ENCODE measurements at regions not wholly inside any gene's neighbourhood (a gene's known extent, or its start where the extent isn't known, plus 50 kb on each side); places are given as distances from the start of the nearest gene placed in this dataset.

DNA sequence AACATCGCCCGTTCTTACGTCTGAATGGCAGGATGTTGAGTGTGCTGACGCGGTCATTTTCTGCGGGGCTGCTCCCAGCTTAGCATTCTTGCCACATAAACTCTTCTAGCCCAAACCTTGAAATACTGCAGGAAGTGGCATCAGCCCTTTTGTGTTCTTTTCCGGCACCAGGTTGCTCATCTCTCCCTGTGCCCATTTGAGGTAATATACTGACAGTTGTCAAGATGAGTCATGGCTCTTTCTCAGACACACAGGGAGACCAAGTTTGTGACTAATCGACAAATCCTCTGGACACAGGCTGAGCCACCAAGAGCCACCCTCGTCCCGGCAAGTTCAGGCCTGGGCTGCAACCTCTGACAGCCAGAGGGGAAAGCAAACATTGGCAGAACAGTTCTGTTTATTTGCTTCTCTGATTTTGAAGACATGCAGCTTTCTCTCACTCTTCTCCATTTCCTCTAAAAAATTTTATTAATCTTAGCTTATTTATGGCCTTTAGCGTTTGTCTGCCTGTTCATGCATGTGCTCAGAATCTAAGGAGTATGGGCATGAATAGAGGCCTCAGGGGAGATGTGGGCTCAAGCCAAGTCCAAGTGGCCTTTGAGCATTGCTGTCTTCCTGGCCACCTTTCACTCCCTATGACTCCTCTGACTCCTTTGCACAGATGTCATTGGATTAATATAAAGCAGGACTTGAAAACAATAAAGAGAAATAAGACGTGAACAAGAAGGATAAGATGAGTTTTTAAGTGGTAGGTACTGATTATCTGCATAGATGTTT, 328.2 kb upstream of the JAG1 start:
- H3K9me3 ChIP-seq: peaks cover 0 to 2% of the 10 kb centered on the region in 2 donors
- DNase-seq (no peak), ATAC-seq (peak; percentile 25)
- no peak overlapping the region for H3K4me3 ChIP-seq
- TF ChIP-seq, protein P1, sequence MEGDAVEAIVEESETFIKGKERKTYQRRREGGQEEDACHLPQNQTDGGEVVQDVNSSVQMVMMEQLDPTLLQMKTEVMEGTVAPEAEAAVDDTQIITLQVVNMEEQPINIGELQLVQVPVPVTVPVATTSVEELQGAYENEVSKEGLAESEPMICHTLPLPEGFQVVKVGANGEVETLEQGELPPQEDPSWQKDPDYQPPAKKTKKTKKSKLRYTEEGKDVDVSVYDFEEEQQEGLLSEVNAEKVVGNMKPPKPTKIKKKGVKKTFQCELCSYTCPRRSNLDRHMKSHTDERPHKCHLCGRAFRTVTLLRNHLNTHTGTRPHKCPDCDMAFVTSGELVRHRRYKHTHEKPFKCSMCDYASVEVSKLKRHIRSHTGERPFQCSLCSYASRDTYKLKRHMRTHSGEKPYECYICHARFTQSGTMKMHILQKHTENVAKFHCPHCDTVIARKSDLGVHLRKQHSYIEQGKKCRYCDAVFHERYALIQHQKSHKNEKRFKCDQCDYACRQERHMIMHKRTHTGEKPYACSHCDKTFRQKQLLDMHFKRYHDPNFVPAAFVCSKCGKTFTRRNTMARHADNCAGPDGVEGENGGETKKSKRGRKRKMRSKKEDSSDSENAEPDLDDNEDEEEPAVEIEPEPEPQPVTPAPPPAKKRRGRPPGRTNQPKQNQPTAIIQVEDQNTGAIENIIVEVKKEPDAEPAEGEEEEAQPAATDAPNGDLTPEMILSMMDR (IDR thresholded peaks at IDR 0.05): no peak
- H3K36me3 ChIP-seq: no peaks in the 10 kb centered on the region
- peak overlapping the region in 1 of 2 donors; percentile 45 for H3K27ac ChIP-seq
- H3K4me1 ChIP-seq: no peaks in the 10 kb centered on the region
- intact Hi-C loops (cut with DNase I): no loop called here
- no peaks in the 10 kb centered on the region for H3K27me3 ChIP-seq

DNA sequence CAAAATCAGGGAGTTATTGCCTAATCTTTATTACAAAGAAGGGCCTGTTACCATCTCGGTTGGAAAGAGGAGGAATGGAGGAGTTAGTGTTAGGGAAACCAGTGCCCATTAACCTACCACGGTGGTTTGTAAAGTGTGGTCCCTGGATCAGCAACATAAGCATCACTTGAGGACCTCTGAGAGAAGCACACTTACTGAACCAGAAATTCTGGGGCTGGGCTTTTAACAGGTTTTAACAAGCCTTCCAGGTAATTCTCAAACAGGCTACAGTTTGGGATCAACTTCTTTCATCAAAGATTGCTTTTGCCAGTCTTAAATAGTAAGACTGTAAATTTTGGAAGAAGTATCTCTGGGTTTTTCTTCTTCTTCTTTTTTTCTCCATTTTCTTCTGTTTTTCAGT, 329.5 kb upstream of the JAG1 start:
- TF ChIP-seq, protein P1 (IDR thresholded peaks at IDR 0.05): no peak
- intact Hi-C loops (cut with DNase I): no loop called here

DNA sequence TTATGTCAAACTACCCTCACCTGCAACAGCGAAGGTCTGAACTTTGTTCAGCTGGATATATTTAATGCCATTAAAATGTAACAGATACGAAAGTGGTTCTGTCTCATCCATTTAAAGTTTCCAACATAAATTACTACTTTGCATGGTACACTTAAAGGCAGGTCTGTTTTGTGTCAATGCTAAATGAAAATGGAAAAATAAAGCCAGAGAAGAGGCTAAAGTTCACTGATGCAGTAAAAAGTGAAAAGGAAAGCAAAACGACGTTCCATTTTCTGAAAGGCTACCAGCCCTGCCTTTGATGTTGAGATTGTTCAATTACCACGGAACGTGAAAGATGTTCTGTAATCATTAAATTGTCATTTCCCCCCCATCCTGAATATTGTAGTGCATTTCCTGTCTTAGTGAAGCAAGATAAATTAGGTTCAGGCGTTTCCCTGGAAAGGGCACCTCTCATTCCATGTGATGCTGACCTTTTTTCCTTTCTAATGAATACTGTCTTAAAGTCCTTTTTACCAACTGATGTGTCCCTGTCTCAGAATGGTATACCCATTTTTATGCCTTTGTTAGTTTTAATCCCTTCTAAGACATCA, 334.7 kb upstream of the JAG1 start:
- TF ChIP-seq, protein P1 (IDR thresholded peaks at IDR 0.05): no peak
- intact Hi-C loops (cut with DNase I): no loop called here
- no peaks in the 10 kb centered on the region for H3K27me3 ChIP-seq
- H3K27ac ChIP-seq: no peak overlapping the region
- ATAC-seq (no peak), DNase-seq (no peak)
- H3K9me3 ChIP-seq: peaks cover 0 to 6% of the 10 kb centered on the region in 2 donors
- H3K4me1 ChIP-seq: peaks cover 0 to under 1% of the 10 kb centered on the region in 2 donors
- no peak overlapping the region for H3K4me3 ChIP-seq
- no peaks in the 10 kb centered on the region for H3K36me3 ChIP-seq

More for the DNA sequence above, 329.5 kb upstream of the JAG1 start:
- Histone ChIP-seq H3K36me3 (no peaks in the 10 kb centered on the region), H3K4me3 (no peak overlapping the region), H3K9me3 (peaks cover 0 to 6% of the 10 kb centered on the region in 2 donors), H3K27me3 (no peaks in the 10 kb centered on the region), H3K27ac (no peak overlapping the region), H3K4me1 (no peaks in the 10 kb centered on the region)
- DNase-seq: no peak
- no peak for ATAC-seq

DNA sequence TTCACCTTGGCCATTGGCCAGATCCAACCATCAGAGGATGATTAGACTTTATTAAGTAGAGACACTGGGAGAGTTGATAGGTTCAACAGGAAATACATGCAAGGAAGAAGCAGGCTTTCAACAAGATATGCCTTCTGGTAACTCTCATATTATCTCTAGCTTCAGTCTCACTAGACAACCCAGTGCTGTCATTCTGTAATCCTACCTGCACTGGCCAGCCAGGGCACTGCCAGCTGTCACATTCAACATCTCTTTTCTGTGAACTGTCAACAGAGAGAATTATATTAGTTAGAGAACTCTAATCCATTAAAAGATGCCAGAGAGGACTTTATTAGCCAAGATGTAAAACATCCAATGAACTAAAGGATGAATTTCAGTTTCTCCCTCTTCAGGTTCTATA, 337.9 kb upstream of the JAG1 start:
- ATAC-seq: no peak
- intact Hi-C loops (cut with DNase I): no loop called here
- TF ChIP-seq, protein P1 (IDR thresholded peaks at IDR 0.05): no peak

DNA sequence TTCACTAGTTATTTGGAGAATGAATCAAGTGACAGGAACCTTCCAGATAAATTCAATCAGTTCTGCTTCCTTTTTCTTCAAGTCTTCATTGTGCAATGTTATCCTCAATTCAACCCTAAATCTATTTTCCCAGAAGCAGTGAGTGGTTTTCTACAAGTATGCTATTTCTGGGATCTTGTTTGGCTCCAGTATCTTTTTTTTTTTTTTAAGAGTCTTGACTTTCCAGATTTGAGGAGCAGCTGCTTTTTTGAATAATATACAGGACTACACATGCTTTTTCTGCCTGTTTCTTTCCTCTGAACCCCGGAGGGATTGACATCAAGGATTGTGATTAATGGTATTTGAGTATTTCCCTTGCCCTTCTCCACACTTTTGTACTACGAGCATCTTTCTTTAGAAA, 339.2 kb upstream of the JAG1 start:
- peaks cover 0 to 5% of the 10 kb centered on the region in 2 donors for H3K4me1 ChIP-seq
- no peaks in the 10 kb centered on the region for H3K36me3 ChIP-seq
- TF ChIP-seq, protein P1 (IDR thresholded peaks at IDR 0.05): no peak
- DNase-seq (peak in 2 of 4 donors; percentile 75 to 76), ATAC-seq (peak; percentile 43)
- no peak overlapping the region for H3K4me3 ChIP-seq
- no peak overlapping the region for H3K27ac ChIP-seq
- no peaks in the 10 kb centered on the region for H3K27me3 ChIP-seq
- no peaks in the 10 kb centered on the region for H3K9me3 ChIP-seq
- intact Hi-C loops (cut with DNase I): no loop called here

More for the DNA sequence above, 337.9 kb upstream of the JAG1 start:
- H3K36me3 ChIP-seq: no peaks in the 10 kb centered on the region
- H3K4me1 ChIP-seq: peaks cover 0 to 5% of the 10 kb centered on the region in 2 donors
- DNase-seq: no peak
- no peaks in the 10 kb centered on the region for H3K27me3 ChIP-seq
- H3K27ac ChIP-seq: no peak overlapping the region
- peaks cover 0 to 6% of the 10 kb centered on the region in 2 donors for H3K9me3 ChIP-seq
- no peak overlapping the region for H3K4me3 ChIP-seq
